NCI-H2196 treated with DMSO at 0.1 percent for 48 hours (cell line): ENCODE measurements at regions not wholly inside any gene's neighbourhood (a gene's known extent, or its start where the extent isn't known, plus 50 kb on each side); places are given as distances from the start of the nearest gene placed in this dataset.

Experiments
- DNase-seq: peaks from one replicate; lab custom pipeline; 2025; ENCODE audit not compliant: unreplicated experiment; lab: John Stamatoyannopoulos, UW

DNA sequence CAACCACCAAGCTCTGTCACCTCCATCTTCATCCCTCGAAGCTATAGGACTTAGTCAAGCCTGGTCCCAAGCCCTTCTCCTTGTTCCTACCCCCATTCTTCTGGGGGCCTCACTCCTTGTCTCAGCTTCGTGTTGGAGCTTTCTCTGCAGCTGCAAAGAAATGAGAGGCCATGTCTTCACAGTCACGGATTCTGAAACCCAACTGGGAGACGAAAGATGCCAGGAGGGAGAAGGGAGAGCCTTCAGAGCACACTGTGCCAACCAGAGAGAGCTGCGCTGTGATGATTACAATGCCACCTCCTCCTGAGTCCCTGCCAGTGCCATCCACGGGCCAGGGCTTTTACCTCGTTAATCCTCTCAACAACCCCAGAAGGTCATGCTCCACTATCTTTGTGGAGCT lies 469.3 kb downstream of the TBC1D22A start:
- DNase-seq: no peak

- DNase-seq: no peak
These were observed 468.3 kb downstream of the TBC1D22A start for GRCh38 chr22:47230741-47231140.

GRCh38 chr22:47230251-47230650 lies 467.8 kb downstream of the TBC1D22A start:
- DNase-seq: no peak

- no peak for DNase-seq
These were observed 466.3 kb downstream of the TBC1D22A start for GRCh38 chr22:47228767-47229166.

GRCh38 chr22:47225931-47226633 lies 463.6 kb downstream of the TBC1D22A start:
- no peak for DNase-seq

DNA sequence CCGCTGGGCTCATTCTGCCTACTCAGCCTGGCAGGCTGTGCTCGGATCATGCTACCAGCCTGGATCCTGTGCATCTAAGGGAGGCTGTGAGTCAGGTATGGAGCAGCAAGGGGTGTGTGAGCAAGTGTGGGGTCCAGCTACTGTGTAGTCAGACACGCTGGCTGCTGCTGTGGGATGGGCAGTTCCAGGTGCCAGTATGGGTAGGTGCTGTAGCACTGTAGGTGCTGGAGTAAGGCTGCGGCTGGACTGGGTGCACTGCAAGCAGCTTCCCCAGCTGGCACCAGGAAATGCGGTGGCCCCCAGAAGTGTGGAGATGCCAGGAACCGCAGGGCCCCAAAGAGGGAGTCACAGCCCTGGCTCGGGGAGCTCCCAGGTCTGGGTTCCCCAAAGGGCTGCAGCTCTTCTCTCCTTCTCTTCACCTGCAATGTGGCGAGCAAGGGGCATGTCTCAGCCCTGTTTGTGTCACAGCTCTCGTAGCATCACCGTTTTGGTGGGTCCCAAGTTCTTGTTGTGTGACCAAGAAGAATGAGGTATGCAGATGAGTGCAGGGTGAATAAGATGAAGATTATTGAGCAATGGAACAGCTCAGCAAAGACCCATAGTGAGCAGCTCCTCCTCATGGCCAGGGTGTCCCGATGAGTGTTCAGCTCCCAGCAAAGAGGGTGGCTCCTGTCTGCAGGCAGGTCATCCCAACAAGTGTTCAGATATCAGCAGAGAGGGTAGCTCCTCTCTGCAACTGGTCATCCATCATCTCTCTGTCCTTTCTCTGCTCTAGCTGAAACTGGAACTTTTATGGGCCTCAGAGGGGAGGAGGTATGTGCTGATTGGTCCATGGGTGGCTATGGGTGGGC lies 462.9 kb downstream of the TBC1D22A start:
- DNase-seq: no peak
